Kidney (tissue), 13 donors: ENCODE measurements at regions not wholly inside any gene's neighbourhood (a gene's known extent, or its start where the extent isn't known, plus 50 kb on each side); places are given as distances from the start of the nearest gene placed in this dataset.

Experiments used
- DNase-seq, 5 donors: peaks; one replicate each; pipeline ENCODE4 v3.0.0-alpha.2; 2013 to 2020
- FAIRE-seq: peaks from 2 replicates; lab custom pipeline; 2012; peaks lifted over from hg19 to GRCh38; lab: Jason Lieb, UNC
- H3K27ac ChIP-seq, 2 donors: one replicate each; pipeline ENCODE4 v1.7.0; 2013; ENCODE audit warnings: low read depth in 2 of 2, low read length in 2 of 2, inconsistent platforms in 1 of 2
- H3K27me3 ChIP-seq: one replicate; pipeline ENCODE4 v1.7.1; 2013; ENCODE audit warnings: low read length, inconsistent platforms; ENCODE audit not compliant: control insufficient read depth, insufficient read depth
- H3K36me3 ChIP-seq, 3 donors: one replicate each; pipeline versions ENCODE4 v1.7.0 to v1.7.1; 2013; ENCODE audit warnings: low read length in 3 of 3, control low read depth in 1 of 3, inconsistent platforms in 1 of 3; ENCODE audit not compliant: insufficient read depth in 3 of 3, control insufficient read depth in 2 of 3
- H3K4me1 ChIP-seq, 3 donors: one replicate each; pipeline versions ENCODE4 v1.7.0 to v1.7.1; 2013; ENCODE audit warnings: low read length in 3 of 3, inconsistent platforms in 1 of 3, low read depth in 1 of 3; ENCODE audit not compliant: control insufficient read depth in 2 of 3, insufficient read depth in 2 of 3
- H3K4me3 ChIP-seq, 3 donors: one replicate each; pipeline versions ENCODE4 v1.7.0 to v1.8.1; 2013; ENCODE audit warnings: low read length in 3 of 3, control low read depth in 1 of 3, inconsistent platforms in 1 of 3
- H3K9ac ChIP-seq, 3 donors: one replicate each; pipeline versions ENCODE4 v1.7.0 to v1.7.1; 2013; ENCODE audit warnings: low read length in 3 of 3, control low read depth in 1 of 3, inconsistent platforms in 1 of 3
- H3K9me3 ChIP-seq, 3 donors: one replicate each; pipeline versions ENCODE4 v1.7.0 to v1.7.1; 2013; ENCODE audit warnings: low read length in 3 of 3, control low read depth in 1 of 3, inconsistent platforms in 1 of 3; ENCODE audit not compliant: control insufficient read depth in 2 of 3, insufficient read depth in 1 of 3
- intact Hi-C: fragments of 100-400 bp; cut with DNase I; formaldehyde crosslinking; loops from one replicate; pipeline ENCODE4 v1.11.1; 2022
- TF ChIP-seq, protein P1 (sequence below): IDR thresholded peaks from 3 replicates; pipeline ENCODE4 v1.5.1; 2012; ENCODE audit warnings: mild to moderate bottlenecking, moderate library complexity, borderline replicate concordance; ENCODE audit not compliant: insufficient read depth; ENCODE audit errors: extremely low read depth
- donor health status: control.
- donor health status: control.
- donor health status: control.
- donor health status: control.
- donor health status: control.
- donor health status: DM: yes; HTN: yes; CAD: no.
- donor health status: Normal renal cell carcinoma (clear cell type).

DNA sequence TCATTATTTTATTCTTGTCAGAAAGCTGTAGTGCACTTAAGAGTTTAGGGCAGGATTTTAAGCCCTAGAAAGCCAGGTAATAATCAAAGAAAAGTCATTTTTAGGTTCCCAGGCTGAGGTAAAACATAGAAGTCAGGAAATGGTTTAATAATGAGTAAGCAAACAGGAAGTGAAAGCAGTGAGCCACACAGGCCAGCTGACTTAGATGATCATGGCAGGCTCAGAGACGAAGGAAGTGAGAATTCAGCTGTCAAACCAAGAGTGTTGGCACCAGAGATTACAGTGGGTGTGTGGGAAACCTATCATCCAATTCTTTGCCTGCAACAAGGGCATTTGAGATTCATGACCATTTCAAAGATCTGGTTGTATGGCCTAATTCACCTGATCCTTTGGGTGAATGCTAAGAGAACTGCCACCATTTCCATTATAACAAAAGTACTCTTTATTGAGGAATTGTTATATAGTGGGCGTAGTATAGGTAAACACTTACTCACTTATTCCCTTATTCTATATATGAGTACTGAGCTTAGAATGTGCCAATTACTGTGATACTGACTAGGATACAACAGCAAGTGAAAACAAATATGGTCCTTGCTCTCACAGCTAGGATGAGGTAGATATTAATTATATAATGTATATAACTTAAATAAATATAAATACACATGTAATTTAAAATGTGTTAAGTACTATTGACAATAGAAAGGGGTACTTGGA lies 103.7 kb upstream of the EDNRB start:
- Histone ChIP-seq H3K9ac (no peak overlapping the region), H3K27ac (no peak overlapping the region), H3K36me3 (no peaks in the 10 kb centered on the region), H3K4me3 (no peak overlapping the region), H3K27me3 (no peaks in the 10 kb centered on the region), H3K4me1 (no peaks in the 10 kb centered on the region), H3K9me3 (peaks cover 0 to 5% (median 0%) of the 10 kb centered on the region in 3 donors)
- FAIRE-seq (no peak), DNase-seq (peak in 1 of 5 donors; percentile 31)
- TF ChIP-seq, protein P1, sequence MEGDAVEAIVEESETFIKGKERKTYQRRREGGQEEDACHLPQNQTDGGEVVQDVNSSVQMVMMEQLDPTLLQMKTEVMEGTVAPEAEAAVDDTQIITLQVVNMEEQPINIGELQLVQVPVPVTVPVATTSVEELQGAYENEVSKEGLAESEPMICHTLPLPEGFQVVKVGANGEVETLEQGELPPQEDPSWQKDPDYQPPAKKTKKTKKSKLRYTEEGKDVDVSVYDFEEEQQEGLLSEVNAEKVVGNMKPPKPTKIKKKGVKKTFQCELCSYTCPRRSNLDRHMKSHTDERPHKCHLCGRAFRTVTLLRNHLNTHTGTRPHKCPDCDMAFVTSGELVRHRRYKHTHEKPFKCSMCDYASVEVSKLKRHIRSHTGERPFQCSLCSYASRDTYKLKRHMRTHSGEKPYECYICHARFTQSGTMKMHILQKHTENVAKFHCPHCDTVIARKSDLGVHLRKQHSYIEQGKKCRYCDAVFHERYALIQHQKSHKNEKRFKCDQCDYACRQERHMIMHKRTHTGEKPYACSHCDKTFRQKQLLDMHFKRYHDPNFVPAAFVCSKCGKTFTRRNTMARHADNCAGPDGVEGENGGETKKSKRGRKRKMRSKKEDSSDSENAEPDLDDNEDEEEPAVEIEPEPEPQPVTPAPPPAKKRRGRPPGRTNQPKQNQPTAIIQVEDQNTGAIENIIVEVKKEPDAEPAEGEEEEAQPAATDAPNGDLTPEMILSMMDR: no peak
- intact Hi-C loops: no loop called here

DNA sequence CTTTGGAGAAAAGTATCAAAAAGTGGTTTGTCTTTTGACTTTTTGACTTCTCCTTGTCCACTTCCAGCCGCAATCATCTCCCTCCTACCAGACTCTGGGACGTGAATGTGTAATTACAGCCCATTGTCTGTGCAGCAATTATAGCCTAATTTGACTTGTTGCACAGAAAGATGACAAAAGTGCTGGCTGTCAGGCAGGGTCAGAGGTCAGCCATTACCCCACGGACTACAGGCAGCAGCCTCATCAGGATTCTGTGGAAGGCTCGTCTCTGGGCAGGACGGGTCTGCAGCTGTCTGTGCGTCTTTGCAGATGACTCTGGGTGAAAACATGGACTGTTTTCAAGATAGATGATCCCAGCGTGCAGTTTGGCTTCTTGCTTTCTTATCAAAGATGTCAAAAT lies 102.2 kb upstream of the EDNRB start:
- intact Hi-C loops: no loop called here
- H3K4me3 ChIP-seq: no peak overlapping the region
- no peak overlapping the region for H3K27ac ChIP-seq
- DNase-seq: peak in 1 of 5 donors; percentile 66
- no peaks in the 10 kb centered on the region for H3K27me3 ChIP-seq
- H3K4me1 ChIP-seq: no peaks in the 10 kb centered on the region
- peaks cover 0 to 5% (median 0%) of the 10 kb centered on the region in 3 donors for H3K9me3 ChIP-seq
- no peaks in the 10 kb centered on the region for H3K36me3 ChIP-seq
- no peak overlapping the region for H3K9ac ChIP-seq
- TF ChIP-seq, protein P1: no peak
- no peak for FAIRE-seq

DNA sequence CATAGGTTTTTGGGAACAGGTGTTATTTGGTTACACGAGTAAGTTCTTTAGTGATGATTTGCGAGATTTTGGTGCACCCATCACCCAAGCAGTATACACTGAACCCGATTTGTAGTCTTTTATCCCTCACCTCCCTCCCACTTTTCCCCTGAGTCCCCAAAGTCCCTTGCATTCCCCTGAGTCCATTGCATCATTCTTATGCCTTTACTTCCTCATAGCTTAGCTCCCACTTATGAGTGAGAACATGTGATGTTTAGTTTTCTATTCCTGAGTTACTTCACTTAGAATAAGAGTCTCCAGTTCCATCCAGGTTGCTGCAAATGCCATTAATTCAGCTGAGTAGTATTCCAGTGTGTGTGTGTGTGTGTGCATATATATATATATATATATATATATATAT lies 97.2 kb upstream of the EDNRB start:
- Histone ChIP-seq H3K36me3 (no peaks in the 10 kb centered on the region), H3K27me3 (no peaks in the 10 kb centered on the region), H3K4me3 (no peak overlapping the region), H3K27ac (no peak overlapping the region), H3K9me3 (no peaks in the 10 kb centered on the region), H3K4me1 (no peaks in the 10 kb centered on the region), H3K9ac (no peak overlapping the region)
- TF ChIP-seq, protein P1: no peak
- FAIRE-seq: no peak
- no peak for DNase-seq
- intact Hi-C loops: no loop called here

DNA sequence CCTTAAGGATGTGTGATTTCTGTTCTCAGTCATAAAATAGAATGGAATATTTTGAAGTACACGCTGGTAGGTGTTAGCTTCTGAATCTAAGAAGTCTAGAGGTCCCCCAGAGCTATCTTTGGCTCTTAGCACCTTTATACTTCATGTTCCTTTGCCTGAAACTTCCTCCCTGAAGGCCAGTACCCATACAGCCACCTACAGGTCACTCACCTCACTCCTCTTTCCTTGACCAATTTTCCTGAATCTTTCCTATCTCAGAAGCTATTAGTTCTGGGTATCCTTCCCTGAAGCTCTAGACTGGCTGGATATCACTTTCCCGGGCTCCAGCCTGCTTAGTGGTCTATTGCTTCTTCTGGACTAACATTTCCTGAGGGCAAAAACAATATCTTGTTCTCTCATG lies 93.4 kb upstream of the EDNRB start:
- Histone ChIP-seq H3K4me1 (no peaks in the 10 kb centered on the region), H3K27me3 (no peaks in the 10 kb centered on the region), H3K36me3 (no peaks in the 10 kb centered on the region), H3K9me3 (no peaks in the 10 kb centered on the region), H3K9ac (no peak overlapping the region), H3K4me3 (no peak overlapping the region), H3K27ac (no peak overlapping the region)
- intact Hi-C loops: no loop called here
- TF ChIP-seq, protein P1: no peak
- FAIRE-seq (no peak), DNase-seq (no peak)
